ENCODE measurements at regions not wholly inside any gene's neighbourhood (a gene's known extent, or its start where the extent isn't known, plus 50 kb on each side); places are given as distances from the start of the nearest gene placed in this dataset.

DNA sequence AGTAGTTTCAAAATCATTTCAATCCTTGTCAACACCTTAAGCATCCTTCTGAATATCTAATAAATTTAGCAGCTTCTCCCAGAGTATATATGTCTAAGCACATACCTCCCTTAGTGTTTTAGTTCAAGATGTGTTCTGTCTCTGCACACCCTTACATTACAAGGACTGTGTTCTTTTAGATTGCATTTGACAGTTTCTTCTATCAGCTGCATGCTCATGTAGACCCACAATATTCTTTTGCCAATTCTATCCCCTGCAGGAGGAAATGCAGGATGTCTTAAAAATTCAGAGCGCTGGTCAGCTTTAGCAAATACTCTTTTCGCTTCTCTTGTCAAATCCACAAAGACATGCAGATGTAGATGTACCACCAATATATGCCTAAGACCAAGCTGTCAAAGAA is 145.8 kb upstream of the SLC30A5 start:
- H3K9ac ChIP-seq = no peak overlapping the region
- TF ChIP-seq Cebpa-rat (IDR thresholded peaks at IDR 0.05) = no peak

DNA sequence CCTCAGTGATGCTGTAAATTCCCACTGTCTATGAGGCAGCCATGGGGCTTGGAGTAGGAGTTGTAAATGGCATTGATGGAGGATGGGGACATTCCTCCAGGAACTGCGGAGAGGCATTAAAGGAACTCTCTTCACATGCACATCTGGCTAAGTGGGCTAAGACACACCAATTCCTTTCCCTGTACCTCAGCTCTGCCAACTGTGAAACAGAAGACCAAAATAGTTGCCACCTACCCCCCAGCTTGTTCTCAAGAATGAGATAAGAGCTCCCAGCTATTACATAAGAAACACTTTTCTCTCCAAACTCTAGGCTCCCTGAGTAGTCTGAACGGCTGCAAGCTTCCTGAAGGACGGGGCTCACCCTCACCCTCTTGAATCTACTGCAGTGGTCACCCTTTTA is 144.6 kb upstream of the SLC30A5 start:
- no peak overlapping the region for H3K4me2 ChIP-seq
- H3K9me3 ChIP-seq (replicated peaks in 1 of 11) = 0 out of 22 replicates have a peak, but pooled peaks cover 0 to 5% (median 0%) of the 10 kb centered on the region in 11 experiments
- no peaks in the 10 kb centered on the region for H4K20me1 ChIP-seq
- H3K36me3 ChIP-seq = no peaks in the 10 kb centered on the region
- no peak for TF ChIP-seq Cebpa-rat (IDR thresholded peaks at IDR 0.05)
- peaks cover 0 to 14% (median 13%) of the 10 kb centered on the region in 10 experiments; a peak in 17 of 20 replicates for H3K4me1 ChIP-seq
- no peak overlapping the region for H3K9ac ChIP-seq
- H3K27ac ChIP-seq = no peak overlapping the region
- H3K27me3 ChIP-seq = no peaks in the 10 kb centered on the region
- H3K4me3 ChIP-seq = no peak overlapping the region

More for the DNA sequence above, 145.8 kb upstream of the SLC30A5 start:
- Histone ChIP-seq H4K20me1 (no peaks in the 10 kb centered on the region), H3K4me2 (no peak overlapping the region), H3K4me1 (peaks cover 0 to 2% (median under 1%) of the 10 kb centered on the region in 10 experiments; a peak in 7 of 20 replicates), H3K27me3 (no peaks in the 10 kb centered on the region), H3K4me3 (no peak overlapping the region), H3K36me3 (no peaks in the 10 kb centered on the region), H3K27ac (no peak overlapping the region), H3K9me3 (replicated peaks in 1 of 11) (peaks cover 0 to 5% (median 0%) of the 10 kb centered on the region in 11 experiments; a peak in 2 of 22 replicates)

DNA sequence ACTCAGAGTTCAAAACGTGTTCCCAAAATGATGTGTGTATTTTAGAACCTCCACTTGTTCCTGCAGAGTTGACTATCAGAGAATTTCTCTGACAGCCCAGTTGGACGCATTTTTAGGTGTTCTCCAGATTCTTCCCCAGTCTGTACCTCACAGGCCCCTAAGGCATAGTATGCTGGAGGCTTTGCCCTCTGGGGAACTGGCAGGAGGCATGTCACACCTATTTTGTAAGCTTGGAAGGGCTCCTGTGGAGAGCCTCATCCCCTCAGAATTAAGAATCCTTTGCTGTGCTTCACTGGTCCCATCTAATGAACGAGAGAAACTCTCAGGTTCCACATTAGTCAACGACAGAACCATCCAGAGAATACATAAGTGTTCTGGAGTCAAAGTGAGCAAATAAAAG is 144.1 kb upstream of the SLC30A5 start:
- TF ChIP-seq Cebpa-rat (IDR thresholded peaks at IDR 0.05) = no peak
- Histone ChIP-seq H3K9ac (no peak overlapping the region), H3K9me3 (replicated peaks in 1 of 11) (no peaks in the 10 kb centered on the region), H3K4me1 (peaks cover 0 to 17% (median 14%) of the 10 kb centered on the region in 10 experiments; a peak in 17 of 20 replicates), H4K20me1 (no peaks in the 10 kb centered on the region), H3K27ac (no peak overlapping the region), H3K27me3 (no peaks in the 10 kb centered on the region), H3K36me3 (no peaks in the 10 kb centered on the region), H3K4me3 (no peak overlapping the region), H3K4me2 (no peak overlapping the region)

DNA sequence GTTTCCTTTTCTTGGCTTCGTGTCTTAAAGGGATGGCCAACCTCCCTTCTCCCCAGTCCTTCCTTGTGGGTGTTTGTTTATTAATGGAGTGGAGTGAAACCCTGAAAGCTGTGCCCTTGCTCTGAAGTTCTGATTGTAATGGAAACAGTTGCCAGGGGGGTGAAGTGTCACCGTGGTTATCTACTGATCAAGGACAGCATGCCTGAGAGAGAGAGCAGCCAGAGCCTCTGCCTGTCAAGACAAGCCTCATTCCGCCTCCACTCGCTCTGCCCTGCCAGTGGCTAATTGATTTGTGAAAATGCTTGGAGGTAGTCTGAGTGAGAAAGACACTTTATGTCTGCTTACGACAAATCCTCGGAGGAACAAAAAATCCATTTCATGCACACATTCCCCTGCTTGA is 143.7 kb upstream of the SLC30A5 start:
- Histone ChIP-seq H3K4me3 (no peak overlapping the region), H3K27ac (no peak overlapping the region), H4K20me1 (no peaks in the 10 kb centered on the region), H3K4me1 (peaks cover 0 to 17% (median 14%) of the 10 kb centered on the region in 10 experiments; a peak in 17 of 20 replicates), H3K27me3 (no peaks in the 10 kb centered on the region), H3K9ac (no peak overlapping the region), H3K36me3 (no peaks in the 10 kb centered on the region), H3K9me3 (replicated peaks in 1 of 11) (no peaks in the 10 kb centered on the region), H3K4me2 (no peak overlapping the region)
- TF ChIP-seq Cebpa-rat (IDR thresholded peaks at IDR 0.05) = no peak

DNA sequence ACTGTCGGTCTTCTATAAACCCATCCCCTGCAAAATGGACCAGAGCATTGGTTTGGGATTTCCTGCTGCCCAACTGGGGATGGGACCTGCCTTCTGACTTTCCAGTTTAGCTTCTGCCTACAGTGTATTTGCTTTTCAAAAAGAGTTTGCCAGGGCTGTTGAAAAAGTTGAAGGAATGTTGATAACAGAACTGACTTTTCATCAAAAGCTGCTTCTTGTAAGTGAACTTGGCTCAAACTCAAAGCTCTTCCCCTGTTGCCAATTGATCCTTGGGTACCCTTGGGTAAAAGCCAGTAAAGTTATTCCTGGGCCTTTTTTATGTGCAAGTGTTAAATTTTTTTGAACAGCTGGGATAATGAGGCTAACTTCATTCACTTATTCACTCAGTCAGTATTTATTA is 142.9 kb upstream of the SLC30A5 start:
- TF ChIP-seq Cebpa-rat (IDR thresholded peaks at IDR 0.05) = no peak
- Histone ChIP-seq H3K4me1 (peaks cover 0 to 17% (median 14%) of the 10 kb centered on the region in 10 experiments; a peak in 17 of 20 replicates), H3K27ac (no peak overlapping the region), H4K20me1 (no peaks in the 10 kb centered on the region), H3K27me3 (no peaks in the 10 kb centered on the region), H3K4me2 (no peak overlapping the region), H3K4me3 (no peak overlapping the region), H3K36me3 (no peaks in the 10 kb centered on the region), H3K9ac (no peak overlapping the region), H3K9me3 (replicated peaks in 1 of 11) (no peaks in the 10 kb centered on the region)

DNA sequence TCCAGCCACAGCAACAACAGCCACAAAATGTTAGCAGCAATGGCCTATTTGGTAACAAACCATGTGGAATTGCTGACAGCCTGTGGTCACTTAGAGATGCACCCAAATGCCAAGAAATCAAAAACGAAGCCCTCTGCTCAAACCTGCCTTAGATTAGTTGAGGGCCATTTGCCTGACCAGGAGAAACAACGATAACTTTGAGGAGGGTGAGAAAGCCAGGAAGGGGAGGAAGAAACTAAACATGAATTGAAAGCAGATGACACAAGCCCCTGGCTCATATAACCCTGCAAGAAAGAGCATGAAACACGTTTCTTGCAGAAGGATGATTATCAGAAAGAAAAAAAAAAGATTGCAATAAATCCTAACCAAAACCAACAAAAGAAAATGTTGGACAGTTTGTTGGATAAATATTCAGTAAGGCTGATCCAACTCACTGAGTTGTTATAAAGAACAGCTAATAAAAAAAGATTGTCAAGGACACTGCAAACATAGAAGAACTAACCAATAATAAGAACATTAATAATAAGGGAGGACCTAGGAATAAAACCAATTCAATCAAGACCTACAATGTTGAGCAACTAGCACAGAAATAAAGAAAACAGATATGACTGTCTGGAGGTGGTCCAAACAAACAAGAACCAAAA is 140.5 kb upstream of the SLC30A5 start:
- Histone ChIP-seq H3K9ac (no peak overlapping the region), H3K9me3 (replicated peaks in 1 of 11) (no peaks in the 10 kb centered on the region), H3K36me3 (no peaks in the 10 kb centered on the region), H3K27me3 (no peaks in the 10 kb centered on the region), H4K20me1 (no peaks in the 10 kb centered on the region), H3K4me2 (peak overlapping the region in 9 of 11 experiments; percentile 30 to 73 (median 62); a peak in 18 of 22 replicates), H3K27ac (no peak overlapping the region), H3K4me3 (no peak overlapping the region), H3K4me1 (peaks cover 0 to 17% (median 14%) of the 10 kb centered on the region in 10 experiments; a peak in 17 of 20 replicates)
- TF ChIP-seq Cebpa-rat (IDR thresholded peaks at IDR 0.05) = no peak

DNA sequence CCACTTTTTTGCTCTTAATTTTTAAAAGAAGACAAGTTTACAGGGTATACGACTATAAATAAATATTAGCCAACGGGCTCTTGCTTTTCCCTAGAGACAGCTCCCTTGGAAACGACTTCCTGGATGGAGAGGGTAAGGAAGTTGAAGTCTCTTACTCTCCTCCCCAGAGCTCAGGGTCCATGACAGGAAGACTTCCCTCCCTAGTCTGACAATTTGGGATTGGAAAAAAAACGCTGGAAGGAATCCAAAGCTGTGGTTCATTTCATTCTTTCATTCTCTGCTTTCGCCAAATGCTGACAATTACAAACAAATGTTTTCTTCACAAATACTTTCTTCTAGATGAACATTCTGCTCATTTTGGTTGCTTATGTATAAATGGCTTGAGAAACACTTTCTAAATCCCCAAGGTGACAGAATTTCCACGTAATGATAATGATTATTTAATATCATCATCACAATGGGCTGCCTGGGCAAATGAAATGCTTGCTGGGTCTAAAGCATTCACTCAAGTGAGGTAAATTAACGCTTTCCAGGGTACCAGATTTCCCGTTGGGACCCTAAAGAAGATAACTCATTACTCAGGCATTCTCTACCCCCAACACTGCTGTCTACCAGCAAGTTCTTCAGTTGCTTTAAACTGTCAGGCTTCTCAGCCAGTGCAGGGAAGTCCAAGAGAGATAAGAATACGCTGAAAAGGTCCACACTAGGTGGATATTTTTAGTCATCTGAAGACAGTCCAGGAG is 139.8 kb upstream of the SLC30A5 start:
- Histone ChIP-seq H3K27me3 (no peaks in the 10 kb centered on the region), H3K4me3 (no peak overlapping the region), H3K9ac (no peak overlapping the region), H3K4me1 (peaks cover 0 to 17% (median 14%) of the 10 kb centered on the region in 10 experiments; a peak in 17 of 20 replicates), H3K27ac (no peak overlapping the region), H3K36me3 (no peaks in the 10 kb centered on the region), H3K9me3 (replicated peaks in 1 of 11) (no peaks in the 10 kb centered on the region), H3K4me2 (peak overlapping the region in 9 of 11 experiments; percentile 30 to 73 (median 62); a peak in 18 of 22 replicates), H4K20me1 (no peaks in the 10 kb centered on the region)
- TF ChIP-seq Cebpa-rat (IDR thresholded peaks at IDR 0.05) = no peak

DNA sequence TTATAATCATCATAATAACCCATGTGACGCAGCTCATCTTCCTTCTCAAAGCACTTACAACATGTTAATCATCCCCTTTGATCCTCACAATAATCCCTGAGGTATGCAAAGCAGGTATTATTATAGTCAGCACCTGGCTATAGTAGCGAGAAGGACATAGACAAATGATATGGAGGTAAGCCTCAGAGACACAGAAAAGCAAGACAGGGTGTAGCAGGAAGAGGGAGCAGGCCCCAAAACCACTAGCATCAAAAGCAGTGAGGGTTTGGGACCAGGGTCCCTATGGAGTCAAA is 139.2 kb upstream of the SLC30A5 start:
- no peak overlapping the region for H3K9ac ChIP-seq
- no peak for TF ChIP-seq Cebpa-rat (IDR thresholded peaks at IDR 0.05)
- H3K27me3 ChIP-seq = no peaks in the 10 kb centered on the region
- peaks cover 0 to 17% (median 14%) of the 10 kb centered on the region in 10 experiments; a peak in 17 of 20 replicates for H3K4me1 ChIP-seq
- H4K20me1 ChIP-seq = no peaks in the 10 kb centered on the region
- no peaks in the 10 kb centered on the region for H3K36me3 ChIP-seq
- no peak overlapping the region for H3K4me3 ChIP-seq
- H3K27ac ChIP-seq = no peak overlapping the region
- peak overlapping the region in 3 of 11 experiments; percentile 53 to 62 (median 53); a peak in 3 of 22 replicates for H3K4me2 ChIP-seq
- no peaks in the 10 kb centered on the region for H3K9me3 ChIP-seq (replicated peaks in 1 of 11)

DNA sequence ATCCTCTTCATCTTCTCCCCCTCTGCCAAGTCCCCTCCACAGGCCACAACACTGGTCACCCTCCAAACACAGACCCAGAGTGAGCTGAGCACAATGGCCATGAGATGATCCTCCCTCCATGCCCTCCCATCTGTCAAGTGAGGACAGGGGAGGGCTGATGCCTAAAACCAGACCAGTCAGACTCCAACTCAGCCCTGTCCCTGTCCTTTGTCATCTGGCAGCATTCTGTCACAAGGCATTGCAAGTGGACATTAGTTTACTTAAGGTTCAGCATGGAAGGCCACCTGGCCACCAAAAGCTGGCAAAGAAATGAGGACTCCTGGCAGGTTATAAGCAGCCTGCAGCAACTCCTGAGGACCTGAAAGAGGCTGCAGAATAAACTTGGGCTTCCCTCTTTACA is 136.2 kb upstream of the SLC30A5 start:
- no peaks in the 10 kb centered on the region for H3K36me3 ChIP-seq
- H3K27ac ChIP-seq = no peak overlapping the region
- no peak overlapping the region for H3K9ac ChIP-seq
- H3K9me3 ChIP-seq (replicated peaks in 1 of 11) = no peaks in the 10 kb centered on the region
- no peaks in the 10 kb centered on the region for H3K27me3 ChIP-seq
- no peak for TF ChIP-seq Cebpa-rat (IDR thresholded peaks at IDR 0.05)
- H3K4me1 ChIP-seq = peaks cover 0 to 17% (median 14%) of the 10 kb centered on the region in 10 experiments; a peak in 17 of 20 replicates
- H3K4me3 ChIP-seq = no peak overlapping the region
- no peak overlapping the region for H3K4me2 ChIP-seq
- no peaks in the 10 kb centered on the region for H4K20me1 ChIP-seq

Measured in BLaER1 treated with 17β-estradiol and CSF1 and Interleukin-3, amounts not matched to agents 10 nM and 100 nM (cell line).